Stomach (tissue), 8 donors: ENCODE measurements at regions not wholly inside any gene's neighbourhood (a gene's known extent, or its start where the extent isn't known, plus 50 kb on each side); places are given as distances from the start of the nearest gene placed in this dataset.
"Not testable (repeated sequence)": the region's sequence is repeated elsewhere in the genome, so short reads cannot be mapped to it uniquely, and the experiment has no call there.

ENCODE experiments used
- DNase-seq, 2 donors: peaks; one replicate each; pipeline versions ENCODE4 v3.0.0 to v3.0.0-alpha.2; 2013 to 2019
- H3K27ac ChIP-seq, 5 donors: fragments of 200-600 bp in 4 of 5; sonication (generic) in 4 of 5; one replicate each; pipeline ENCODE4 v1.5.1; 2013 to 2019; ENCODE audit warnings: mild to moderate bottlenecking in 1 of 5, moderate library complexity in 1 of 5
- H3K27me3 ChIP-seq, 3 donors: fragments of 200-600 bp; sonication (generic); one replicate each; pipeline ENCODE4 v1.5.1; 2017 to 2019; ENCODE audit warnings: mixed run types in 1 of 3
- H3K36me3 ChIP-seq, 4 donors: fragments of 200-600 bp; sonication (generic); 1 replicate in 3 of 4; 2 replicates in 1 of 4; pipeline ENCODE4 v1.5.1; 2016 to 2019
- H3K4me1 ChIP-seq, 4 donors: fragments of 200-600 bp; sonication (generic); one replicate each; pipeline ENCODE4 v1.5.1; 2016 to 2019
- H3K4me3 ChIP-seq, 4 donors: fragments of 200-600 bp; sonication (generic) in 3 of 4; one replicate each; pipeline ENCODE4 v1.5.1; 2016 to 2019; ENCODE audit warnings: mild to moderate bottlenecking in 1 of 4
- H3K9me3 ChIP-seq, 4 donors: fragments of 200-600 bp; sonication (generic); one replicate each; pipeline ENCODE4 v1.5.1; 2016 to 2019
- CTCF ChIP-seq, 7 experiments: fragments of 450-650 bp in 4 of 7; fragments of 200-600 bp in 3 of 7; sonication (generic) in 3 of 7; IDR thresholded peaks; one replicate each; pipeline ENCODE4 v1.5.1; 2016 to 2019; ENCODE audit warnings: antibody characterized with exemption in 7 of 7, control low read depth in 2 of 7, mild to moderate bottlenecking in 1 of 7
- EP300 ChIP-seq: sonication (generic); formaldehyde crosslinking; IDR thresholded peaks from one replicate; pipeline ENCODE4 v1.6.1; 2017; ENCODE audit warnings: antibody characterized with exemption
- POLR2A ChIP-seq, 4 donors: fragments of 450-650 bp; IDR thresholded peaks; one replicate each; pipeline ENCODE4 v1.6.1; 2016; ENCODE audit warnings: antibody characterized with exemption in 4 of 4, control low read depth in 2 of 4, mild to moderate bottlenecking in 1 of 4, moderate library complexity in 1 of 4
- POLR2AphosphoS5 ChIP-seq, 3 donors: sonication (generic); formaldehyde crosslinking; IDR thresholded peaks; one replicate each; pipeline ENCODE4 v1.6.1; 2016; ENCODE audit warnings: antibody characterized with exemption in 3 of 3
- WGBS, 5 donors: extraction: QIAGEN DNeasy Blood & Tissue Kit in 3 of 5; methylation state at CpG; one replicate each; pipeline versions ENCODE4 v1.1.5 to v1.1.7; 2013 to 2018; 5-methylcytosine and 5-hydroxymethylcytosine counted together
- intact Hi-C: fragments of 100-400 bp; cut with DNase I; formaldehyde crosslinking; loops from one replicate; pipeline ENCODE4 v1.15.1; 2023; ENCODE audit warnings: low total_unique reads
- donor health status: healthy with polysubstance abuse.
- donor health status: Bipolar disorder and iron deficiency.
- donor health status: healthy.

- no peaks in the 10 kb centered on the region for H3K36me3 ChIP-seq
- no peak overlapping the region for H3K4me3 ChIP-seq
- peak overlapping the region in 4 of 5 donors; percentile 22 to 47 (median 34) for H3K27ac ChIP-seq
- TF ChIP-seq POLR2AphosphoS5 (IDR thresholded peaks at IDR 0.05) = peak in 2 of 3 donors; percentile 60 to 74
- no peak for TF ChIP-seq POLR2A (IDR thresholded peaks at IDR 0.05)
- TF ChIP-seq EP300 = no peak
- no peak for TF ChIP-seq CTCF (IDR thresholded peaks at IDR 0.05)
- peaks cover 0 to 6% (median 0%) of the 10 kb centered on the region in 4 donors for H3K9me3 ChIP-seq
- 68 to 83% (median 77%) methylated on average over 2 of the region's 2 CpGs for WGBS, 5 donors
- no peaks in the 10 kb centered on the region for H3K27me3 ChIP-seq
- no peaks in the 10 kb centered on the region for H3K4me1 ChIP-seq
- DNase-seq = peak in 1 of 2 donors; percentile 25
- intact Hi-C loops = no loop called here
Measured at GRCh38 chr2:146982393-146982846, 862.4 kb upstream of the ACVR2A start.

- Histone ChIP-seq H3K4me3 (no peak overlapping the region), H3K27ac (peak overlapping the region in 3 of 5 donors; percentile 15 to 42 (median 24)), H3K36me3 (no peaks in the 10 kb centered on the region), H3K4me1 (no peaks in the 10 kb centered on the region), H3K9me3 (peaks cover 0 to 6% (median 0%) of the 10 kb centered on the region in 4 donors), H3K27me3 (no peaks in the 10 kb centered on the region)
- intact Hi-C loops = no loop called here
- no peak for TF ChIP-seq POLR2A (IDR thresholded peaks at IDR 0.05)
- no peak for TF ChIP-seq CTCF (IDR thresholded peaks at IDR 0.05)
- TF ChIP-seq EP300 = no peak
- TF ChIP-seq POLR2AphosphoS5 (IDR thresholded peaks at IDR 0.05) = no peak
- DNase-seq = no peak
Measured at GRCh38 chr2:146981921-146982320, 862.9 kb upstream of the ACVR2A start.

- Histone ChIP-seq H3K27ac (no peak overlapping the region), H3K9me3 (peaks cover 0 to 6% (median 0%) of the 10 kb centered on the region in 4 donors), H3K27me3 (no peaks in the 10 kb centered on the region), H3K4me1 (no peaks in the 10 kb centered on the region), H3K4me3 (no peak overlapping the region), H3K36me3 (no peaks in the 10 kb centered on the region)
- intact Hi-C loops = no loop called here
- TF ChIP-seq CTCF (IDR thresholded peaks at IDR 0.05) (no peak), POLR2A (IDR thresholded peaks at IDR 0.05) (no peak), EP300 (no peak), POLR2AphosphoS5 (IDR thresholded peaks at IDR 0.05) (no peak)
- no peak for DNase-seq
Measured at GRCh38 chr2:146979746-146980145, 865.1 kb upstream of the ACVR2A start.

GRCh38 chr2:146978577-146979555, 866.0 kb upstream of the ACVR2A start:
- Histone ChIP-seq H3K27ac (no peak overlapping the region), H3K4me3 (no peak overlapping the region), H3K36me3 (no peaks in the 10 kb centered on the region), H3K4me1 (no peaks in the 10 kb centered on the region), H3K9me3 (peaks cover 0 to 6% (median 0%) of the 10 kb centered on the region in 4 donors), H3K27me3 (no peaks in the 10 kb centered on the region)
- intact Hi-C loops = no loop called here
- TF ChIP-seq EP300 (no peak), CTCF (IDR thresholded peaks at IDR 0.05) (no peak), POLR2A (IDR thresholded peaks at IDR 0.05) (no peak), POLR2AphosphoS5 (IDR thresholded peaks at IDR 0.05) (no peak)
- 89 to 95% (median 92%) methylated on average over 5 of the region's 5 CpGs for WGBS, 5 donors
- DNase-seq = no peak

GRCh38 chr2:146970981-146971380, 873.8 kb upstream of the ACVR2A start:
- H3K4me1 ChIP-seq, H3K4me3 ChIP-seq, intact Hi-C loops, H3K36me3 ChIP-seq, H3K27ac ChIP-seq, DNase-seq, H3K27me3 ChIP-seq: not testable (repeated sequence)
- peaks cover 0 to 11% (median 5%) of the 10 kb centered on the region in 4 donors for H3K9me3 ChIP-seq
- 79 to 91% (median 84%) methylated on average over 4 of the region's 4 CpGs for WGBS, 5 donors

GRCh38 chr2:146969703-146970102, 875.1 kb upstream of the ACVR2A start:
- intact Hi-C loops, H3K36me3 ChIP-seq, H3K4me1 ChIP-seq, H3K27ac ChIP-seq, DNase-seq, H3K4me3 ChIP-seq, H3K27me3 ChIP-seq: not testable (repeated sequence)
- peaks cover 0 to 11% (median 5%) of the 10 kb centered on the region in 4 donors for H3K9me3 ChIP-seq
- WGBS, 5 donors = 83 to 95% (median 89%) methylated on average over 3 of the region's 3 CpGs
